ENCODE measurements at regions not wholly inside any gene's neighbourhood (a gene's known extent, or its start where the extent isn't known, plus 50 kb on each side); places are given as distances from the start of the nearest gene placed in this dataset.

DNA sequence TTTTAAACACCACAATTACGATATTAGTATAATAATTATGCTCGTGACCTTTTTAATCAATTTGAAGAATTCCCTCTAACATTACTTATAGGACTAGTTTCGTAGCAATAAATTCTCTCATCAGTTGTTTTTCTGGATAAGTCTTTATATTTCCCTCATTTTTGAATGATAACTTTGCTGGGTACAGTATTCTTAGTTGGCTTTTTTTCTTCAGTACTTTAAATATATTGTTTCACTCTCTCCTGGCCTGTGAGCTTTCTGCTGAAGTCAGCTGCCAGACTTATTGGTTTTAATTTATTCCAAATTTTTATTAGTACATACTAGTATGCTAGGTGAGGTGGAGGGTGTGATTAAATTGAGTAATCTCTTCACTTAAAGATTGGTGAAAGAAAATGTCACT, 123.8 kb upstream of the CNTNAP5 start:
- Histone ChIP-seq H3K27me3 (no peaks in the 10 kb centered on the region), H3K4me1 (ENCODE audit: low read depth) (no peaks in the 10 kb centered on the region), H3K9me3 (ENCODE audit: low read depth) (no peaks in the 10 kb centered on the region), H3K27ac (no peak overlapping the region), H3K4me3 (no peak overlapping the region), H3K36me3 (no peaks in the 10 kb centered on the region)
- no peak for DNase-seq (ENCODE audit: low read depth in 1 of 2, low spot score in 1 of 2)
- TF ChIP-seq, protein P1, sequence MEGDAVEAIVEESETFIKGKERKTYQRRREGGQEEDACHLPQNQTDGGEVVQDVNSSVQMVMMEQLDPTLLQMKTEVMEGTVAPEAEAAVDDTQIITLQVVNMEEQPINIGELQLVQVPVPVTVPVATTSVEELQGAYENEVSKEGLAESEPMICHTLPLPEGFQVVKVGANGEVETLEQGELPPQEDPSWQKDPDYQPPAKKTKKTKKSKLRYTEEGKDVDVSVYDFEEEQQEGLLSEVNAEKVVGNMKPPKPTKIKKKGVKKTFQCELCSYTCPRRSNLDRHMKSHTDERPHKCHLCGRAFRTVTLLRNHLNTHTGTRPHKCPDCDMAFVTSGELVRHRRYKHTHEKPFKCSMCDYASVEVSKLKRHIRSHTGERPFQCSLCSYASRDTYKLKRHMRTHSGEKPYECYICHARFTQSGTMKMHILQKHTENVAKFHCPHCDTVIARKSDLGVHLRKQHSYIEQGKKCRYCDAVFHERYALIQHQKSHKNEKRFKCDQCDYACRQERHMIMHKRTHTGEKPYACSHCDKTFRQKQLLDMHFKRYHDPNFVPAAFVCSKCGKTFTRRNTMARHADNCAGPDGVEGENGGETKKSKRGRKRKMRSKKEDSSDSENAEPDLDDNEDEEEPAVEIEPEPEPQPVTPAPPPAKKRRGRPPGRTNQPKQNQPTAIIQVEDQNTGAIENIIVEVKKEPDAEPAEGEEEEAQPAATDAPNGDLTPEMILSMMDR (IDR thresholded peaks at IDR 0.05; ENCODE audit: low read depth, low read length): no peak

DNA sequence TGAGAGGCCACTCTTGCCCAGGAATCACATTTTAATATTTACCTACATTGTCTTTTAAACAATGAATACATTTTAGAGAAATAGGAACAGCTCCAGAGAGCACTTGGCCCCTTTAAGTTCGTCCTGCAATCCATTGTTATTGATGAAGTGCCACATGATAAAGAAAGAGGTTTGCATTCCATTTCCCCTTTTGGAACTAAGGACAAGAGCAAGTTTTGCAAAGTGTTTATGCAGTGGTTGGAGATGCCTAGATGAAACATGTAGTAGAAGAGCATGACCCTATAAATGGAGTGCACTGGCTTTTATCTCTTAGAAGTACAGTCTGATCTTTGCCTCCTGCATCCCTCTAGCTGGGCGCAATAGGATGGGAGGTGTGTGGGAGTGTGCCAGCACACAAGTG, 118.7 kb upstream of the CNTNAP5 start:
- H3K27ac ChIP-seq: no peak overlapping the region
- H3K4me3 ChIP-seq: no peak overlapping the region
- peaks cover 5% of the 10 kb centered on the region for H3K4me1 ChIP-seq (ENCODE audit: low read depth)

DNA sequence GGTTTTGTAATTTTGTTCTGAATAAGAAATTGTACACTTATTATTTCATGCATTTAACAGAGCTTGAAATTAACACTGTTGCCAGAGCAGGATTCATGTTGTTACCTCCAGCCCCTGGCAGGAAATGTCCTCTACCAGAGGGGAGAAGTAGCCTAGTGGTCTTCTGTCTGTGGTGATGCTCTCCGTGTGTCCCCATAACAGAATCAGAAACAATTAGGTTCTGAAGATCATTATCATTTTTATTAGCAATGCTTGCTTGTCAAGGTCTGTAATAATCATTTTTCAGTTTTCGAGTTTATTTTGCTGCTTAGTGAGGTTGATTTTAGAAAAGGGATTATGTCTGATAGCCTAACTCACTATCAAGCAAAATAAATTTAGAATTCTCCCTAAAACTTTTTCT, 116.6 kb upstream of the CNTNAP5 start:
- no peaks in the 10 kb centered on the region for H3K36me3 ChIP-seq

More for the DNA sequence above, 118.7 kb upstream of the CNTNAP5 start:
- H3K9me3 ChIP-seq (ENCODE audit: low read depth): no peaks in the 10 kb centered on the region
- TF ChIP-seq, protein P1 (IDR thresholded peaks at IDR 0.05; ENCODE audit: low read depth, low read length): no peak
- H3K36me3 ChIP-seq: no peaks in the 10 kb centered on the region
- no peaks in the 10 kb centered on the region for H3K27me3 ChIP-seq
- DNase-seq (ENCODE audit: low read depth in 1 of 2, low spot score in 1 of 2): peak in 1 of 2 donors; percentile 65

DNA sequence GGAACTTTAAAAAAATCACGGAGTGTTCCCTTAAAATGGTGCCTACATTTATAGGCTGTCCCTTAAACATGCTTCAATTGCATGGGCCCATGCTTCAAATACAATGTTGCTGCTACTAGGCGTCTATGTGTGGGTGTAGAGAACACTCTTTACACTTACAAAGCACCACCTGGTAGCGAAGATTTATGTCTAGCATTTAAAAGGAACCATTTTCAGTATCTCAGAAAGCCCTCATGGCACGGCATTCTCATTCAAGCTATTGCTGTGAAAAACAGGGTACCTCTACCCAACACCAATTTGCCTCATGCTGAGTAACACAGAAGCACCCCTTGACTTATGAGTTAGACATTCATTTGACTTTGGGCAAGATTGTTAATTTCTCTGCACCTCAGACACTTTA, 112.9 kb upstream of the CNTNAP5 start:
- H3K9me3 ChIP-seq (ENCODE audit: low read depth): no peaks in the 10 kb centered on the region
- no peaks in the 10 kb centered on the region for H3K4me1 ChIP-seq (ENCODE audit: low read depth)
- DNase-seq (ENCODE audit: low read depth in 1 of 2, low spot score in 1 of 2): no peak
- no peaks in the 10 kb centered on the region for H3K36me3 ChIP-seq
- no peak overlapping the region for H3K27ac ChIP-seq
- no peak overlapping the region for H3K4me3 ChIP-seq
- TF ChIP-seq, protein P1 (IDR thresholded peaks at IDR 0.05; ENCODE audit: low read depth, low read length): no peak
- no peaks in the 10 kb centered on the region for H3K27me3 ChIP-seq

More for the DNA sequence above, 116.6 kb upstream of the CNTNAP5 start:
- no peak overlapping the region for H3K27ac ChIP-seq
- no peaks in the 10 kb centered on the region for H3K9me3 ChIP-seq (ENCODE audit: low read depth)
- H3K27me3 ChIP-seq: no peaks in the 10 kb centered on the region
- H3K4me3 ChIP-seq: no peak overlapping the region
- peaks cover 5% of the 10 kb centered on the region for H3K4me1 ChIP-seq (ENCODE audit: low read depth)
- TF ChIP-seq, protein P1 (IDR thresholded peaks at IDR 0.05; ENCODE audit: low read depth, low read length): no peak
- no peak for DNase-seq (ENCODE audit: low read depth in 1 of 2, low spot score in 1 of 2)

DNA sequence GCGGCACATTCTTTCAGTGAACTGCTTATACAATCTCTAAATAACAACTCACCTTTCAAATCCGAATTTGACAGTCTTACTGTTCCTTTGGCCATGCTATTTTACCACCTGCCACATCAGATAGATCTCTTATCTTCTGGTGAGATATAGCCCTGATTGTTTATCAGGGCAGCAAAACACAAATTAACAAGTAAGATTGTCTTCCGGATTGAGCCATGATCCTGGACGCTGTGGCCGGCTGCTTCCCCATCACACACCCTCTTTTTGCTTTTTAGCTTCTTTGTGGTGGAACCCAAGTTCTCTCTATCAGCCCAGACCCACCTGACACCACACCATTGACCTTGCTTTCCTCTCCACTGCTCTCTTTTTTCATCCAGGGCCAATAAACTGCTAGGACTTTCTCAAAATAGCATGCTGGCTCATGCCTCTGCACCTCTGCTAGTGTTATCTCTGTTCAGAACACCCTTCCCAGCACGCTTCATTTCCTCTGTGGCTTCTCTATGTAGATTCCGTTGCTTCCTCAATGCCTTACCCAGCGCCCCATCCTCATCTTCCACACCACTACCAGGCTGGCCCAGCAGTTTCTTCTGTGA, 111.8 kb upstream of the CNTNAP5 start:
- TF ChIP-seq, protein P1 (IDR thresholded peaks at IDR 0.05; ENCODE audit: low read depth, low read length): no peak
- DNase-seq (ENCODE audit: low read depth in 1 of 2, low spot score in 1 of 2): no peak
- Histone ChIP-seq H3K36me3 (no peaks in the 10 kb centered on the region), H3K27me3 (no peaks in the 10 kb centered on the region), H3K4me3 (no peak overlapping the region), H3K27ac (no peak overlapping the region), H3K9me3 (ENCODE audit: low read depth) (no peaks in the 10 kb centered on the region), H3K4me1 (ENCODE audit: low read depth) (no peaks in the 10 kb centered on the region)
